Endodermal cell (in vitro differentiated cells): ENCODE measurements at regions not wholly inside any gene's neighbourhood (a gene's known extent, or its start where the extent isn't known, plus 50 kb on each side); places are given as distances from the start of the nearest gene placed in this dataset.

Experiments used
- DNase-seq: peaks from one replicate; pipeline ENCODE4 v3.0.0-alpha.2; 2017
- H3K27ac ChIP-seq: 2 replicates; pipeline ENCODE4 v1.5.1; 2013; ENCODE audit warnings: mild to moderate bottlenecking, low read depth, low read length, moderate library complexity
- H3K27me3 ChIP-seq: 2 replicates; pipeline ENCODE4 v1.6.1; 2013; ENCODE audit warnings: mild to moderate bottlenecking, low read length, moderate library complexity; ENCODE audit not compliant: insufficient read depth, control insufficient read depth, poor library complexity, severe bottlenecking
- H3K36me3 ChIP-seq: 2 replicates; pipeline ENCODE4 v1.7.0; 2013; ENCODE audit warnings: mild to moderate bottlenecking, low read length, moderate library complexity; ENCODE audit not compliant: control insufficient read depth, insufficient read depth
- H3K4me1 ChIP-seq: one replicate; pipeline ENCODE4 v1.7.0; 2013; ENCODE audit warnings: low read length; ENCODE audit not compliant: control insufficient read depth, insufficient read depth
- H3K4me3 ChIP-seq: 2 replicates; pipeline ENCODE4 v1.5.1; 2013; ENCODE audit warnings: mild to moderate bottlenecking, low read length, moderate library complexity
- H3K9ac ChIP-seq: 2 replicates; pipeline ENCODE4 v1.6.1; 2013; ENCODE audit warnings: mild to moderate bottlenecking, low read length, moderate library complexity; ENCODE audit not compliant: poor library complexity, severe bottlenecking; ENCODE audit errors: extremely low read depth
- H3K9me3 ChIP-seq: 2 replicates; pipeline ENCODE4 v1.6.1; 2013; ENCODE audit warnings: mild to moderate bottlenecking, low read length, moderate library complexity; ENCODE audit not compliant: control insufficient read depth
- H3K27ac Mint-ChIP-seq: 2 replicates; pipeline ENCODE4 v1.8.0; 2020; ENCODE audit warnings: mixed read lengths
- H3K27me3 Mint-ChIP-seq: 2 replicates; pipeline ENCODE4 v1.8.0; 2021; ENCODE audit warnings: mild to moderate bottlenecking, mixed read lengths; ENCODE audit not compliant: insufficient read depth
- H3K36me3 Mint-ChIP-seq: 2 replicates; pipeline ENCODE4 v1.8.0; 2020; ENCODE audit warnings: low read depth, mixed read lengths
- H3K4me1 Mint-ChIP-seq: 2 replicates; pipeline ENCODE4 v1.8.0; 2020; ENCODE audit warnings: mixed read lengths
- H3K4me3 Mint-ChIP-seq: 2 replicates; pipeline ENCODE4 v1.8.0; 2020; ENCODE audit warnings: mild to moderate bottlenecking, moderate library complexity, mixed read lengths
- H3K9me3 Mint-ChIP-seq: 2 replicates; pipeline ENCODE4 v1.8.0; 2020; ENCODE audit warnings: mild to moderate bottlenecking, mixed read lengths
- WGBS, 2 experiments: methylation state at CpG; one replicate each; pipeline versions ENCODE4 v1.1.5 to v1.1.7; 2013; ENCODE audit warnings: missing lambda C conversion rate in 2 of 2, mixed read lengths in 1 of 2; ENCODE audit not compliant: insufficient coverage in 1 of 2, insufficient read length in 1 of 2; 5-methylcytosine and 5-hydroxymethylcytosine counted together
- TF ChIP-seq, protein P1 (sequence below): fragments of 200-600 bp; sonication (generic); conservative IDR thresholded peaks from 2 replicates; pipeline ENCODE4 v1.5.0; 2021; ENCODE audit warnings: antibody characterized with exemption, mild to moderate bottlenecking

DNA sequence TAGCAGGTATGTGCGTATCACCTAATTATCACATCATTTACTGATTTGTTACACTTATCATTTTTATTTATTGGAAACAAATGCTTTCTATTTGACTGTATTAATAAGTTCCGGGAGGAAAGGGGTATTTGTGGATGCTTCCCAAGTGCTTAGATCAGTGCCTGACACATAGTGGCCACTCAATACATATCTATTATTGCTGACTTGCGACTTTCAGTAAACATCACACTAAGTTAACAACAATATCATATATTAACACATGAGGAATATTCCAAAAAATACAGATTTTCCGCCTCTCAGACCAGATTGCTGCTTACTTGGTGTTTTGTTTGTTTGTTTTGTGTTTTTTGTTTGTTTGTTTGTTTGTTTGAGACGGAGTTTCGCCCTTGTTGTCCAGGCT is 52.6 kb upstream of the ZFP42 start:
- H3K4me3 Mint-ChIP-seq: no peak overlapping the region
- no peaks in the 10 kb centered on the region for H3K9me3 ChIP-seq
- H3K27ac Mint-ChIP-seq: no peak overlapping the region
- H3K9ac ChIP-seq: no peak overlapping the region
- no peaks in the 10 kb centered on the region for H3K4me1 Mint-ChIP-seq
- no peak for DNase-seq
- no peaks in the 10 kb centered on the region for H3K9me3 Mint-ChIP-seq
- H3K27me3 ChIP-seq: no peaks in the 10 kb centered on the region
- TF ChIP-seq, protein P1, sequence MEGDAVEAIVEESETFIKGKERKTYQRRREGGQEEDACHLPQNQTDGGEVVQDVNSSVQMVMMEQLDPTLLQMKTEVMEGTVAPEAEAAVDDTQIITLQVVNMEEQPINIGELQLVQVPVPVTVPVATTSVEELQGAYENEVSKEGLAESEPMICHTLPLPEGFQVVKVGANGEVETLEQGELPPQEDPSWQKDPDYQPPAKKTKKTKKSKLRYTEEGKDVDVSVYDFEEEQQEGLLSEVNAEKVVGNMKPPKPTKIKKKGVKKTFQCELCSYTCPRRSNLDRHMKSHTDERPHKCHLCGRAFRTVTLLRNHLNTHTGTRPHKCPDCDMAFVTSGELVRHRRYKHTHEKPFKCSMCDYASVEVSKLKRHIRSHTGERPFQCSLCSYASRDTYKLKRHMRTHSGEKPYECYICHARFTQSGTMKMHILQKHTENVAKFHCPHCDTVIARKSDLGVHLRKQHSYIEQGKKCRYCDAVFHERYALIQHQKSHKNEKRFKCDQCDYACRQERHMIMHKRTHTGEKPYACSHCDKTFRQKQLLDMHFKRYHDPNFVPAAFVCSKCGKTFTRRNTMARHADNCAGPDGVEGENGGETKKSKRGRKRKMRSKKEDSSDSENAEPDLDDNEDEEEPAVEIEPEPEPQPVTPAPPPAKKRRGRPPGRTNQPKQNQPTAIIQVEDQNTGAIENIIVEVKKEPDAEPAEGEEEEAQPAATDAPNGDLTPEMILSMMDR: no peak
- H3K36me3 Mint-ChIP-seq: no peaks in the 10 kb centered on the region
- H3K36me3 ChIP-seq: no peaks in the 10 kb centered on the region
- H3K27ac ChIP-seq: no peak overlapping the region
- H3K4me1 ChIP-seq: no peaks in the 10 kb centered on the region
- WGBS, 2 experiments: 86 to 96% methylated on average over 1 to 6 of the region's 6 CpGs
- H3K27me3 Mint-ChIP-seq: no peaks in the 10 kb centered on the region
- H3K4me3 ChIP-seq: no peak overlapping the region

DNA sequence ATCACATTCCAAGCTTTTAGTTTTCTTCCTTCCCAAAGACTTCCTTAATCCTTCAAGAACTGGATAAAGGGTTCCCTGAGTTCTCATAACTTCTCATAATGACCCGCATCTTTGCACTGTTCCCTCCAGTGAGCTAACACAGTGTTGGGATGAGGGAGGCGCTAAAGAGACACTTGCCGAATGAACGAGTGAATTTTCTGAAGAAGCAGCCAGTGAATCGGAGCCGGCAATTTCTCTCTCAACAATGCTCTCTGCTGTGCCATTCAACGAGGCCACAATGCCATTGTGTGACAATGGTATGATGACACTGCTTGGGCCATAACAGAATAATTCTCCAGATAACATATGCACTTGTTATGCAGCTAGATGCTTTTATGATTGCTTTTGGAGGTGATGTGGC is 51.4 kb upstream of the ZFP42 start:
- H3K27me3 Mint-ChIP-seq: no peaks in the 10 kb centered on the region
- no peaks in the 10 kb centered on the region for H3K27me3 ChIP-seq
- H3K4me1 Mint-ChIP-seq: no peaks in the 10 kb centered on the region
- no peaks in the 10 kb centered on the region for H3K9me3 Mint-ChIP-seq
- WGBS, 2 experiments: 80 to 81% methylated on average over 6 to 7 of the region's 7 CpGs
- DNase-seq: no peak
- H3K36me3 ChIP-seq: no peaks in the 10 kb centered on the region
- no peaks in the 10 kb centered on the region for H3K4me1 ChIP-seq
- H3K4me3 ChIP-seq: no peak overlapping the region
- H3K4me3 Mint-ChIP-seq: no peak overlapping the region
- H3K9me3 ChIP-seq: no peaks in the 10 kb centered on the region
- TF ChIP-seq, protein P1: no peak
- no peak overlapping the region for H3K27ac ChIP-seq
- no peaks in the 10 kb centered on the region for H3K36me3 Mint-ChIP-seq
- no peak overlapping the region for H3K9ac ChIP-seq
- H3K27ac Mint-ChIP-seq: no peak overlapping the region
